Fibroblast of peridontal ligament (primary cell): ENCODE measurements at regions not wholly inside any gene's neighbourhood (a gene's known extent, or its start where the extent isn't known, plus 50 kb on each side); places are given as distances from the start of the nearest gene placed in this dataset.
"Not testable (repeated sequence)": the region's sequence is repeated elsewhere in the genome, so short reads cannot be mapped to it uniquely, and the experiment has no call there.

Source experiments
- DNase-seq: peaks from one replicate; pipeline ENCODE4 v3.0.0-alpha.2; 2010; ENCODE audit errors: extremely low read depth

- no peak for DNase-seq
These were observed 206.2 kb upstream of the SDK2 start for GRCh38 chr17:73850426-73850825.

- no peak for DNase-seq
These were observed 206.8 kb upstream of the SDK2 start for GRCh38 chr17:73851091-73851490.

- no peak for DNase-seq
These were observed 207.7 kb upstream of the SDK2 start for GRCh38 chr17:73851921-73852320.

GRCh38 chr17:73855720-73856333 is 211.6 kb upstream of the SDK2 start:
- no peak for DNase-seq

GRCh38 chr17:73856556-73856955 is 212.3 kb upstream of the SDK2 start:
- DNase-seq, result no peak

GRCh38 chr17:73859439-73860008 is 215.3 kb upstream of the SDK2 start:
- not testable (repeated sequence) for DNase-seq

- DNase-seq, result no peak
These were observed 217.3 kb upstream of the SDK2 start for GRCh38 chr17:73861543-73861942.

GRCh38 chr17:73863761-73864535 is 219.7 kb upstream of the SDK2 start:
- DNase-seq, result no peak

- no peak for DNase-seq
These were observed 221.6 kb upstream of the SDK2 start for GRCh38 chr17:73865831-73866230.

GRCh38 chr17:73867056-73867455 is 222.8 kb upstream of the SDK2 start:
- no peak for DNase-seq

- no peak for DNase-seq
These were observed 225.8 kb upstream of the SDK2 start for GRCh38 chr17:73870068-73870467.

GRCh38 chr17:73870473-73870872 is 226.2 kb upstream of the SDK2 start:
- no peak for DNase-seq

GRCh38 chr17:73872816-73873215 is 228.6 kb upstream of the SDK2 start:
- DNase-seq, result no peak

- no peak for DNase-seq
These were observed 229.9 kb upstream of the SDK2 start for GRCh38 chr17:73874008-73874720.

- DNase-seq, result no peak
These were observed 231.1 kb upstream of the SDK2 start for GRCh38 chr17:73875346-73875745.

GRCh38 chr17:73877962-73878361 is 233.7 kb upstream of the SDK2 start:
- DNase-seq, result no peak

- no peak for DNase-seq
These were observed 234.7 kb upstream of the SDK2 start for GRCh38 chr17:73878923-73879322.

GRCh38 chr17:73879987-73880386 is 235.7 kb upstream of the SDK2 start:
- DNase-seq, result no peak

- DNase-seq, result no peak
These were observed 238.3 kb upstream of the SDK2 start for GRCh38 chr17:73882590-73882989.

- no peak for DNase-seq
These were observed 238.9 kb upstream of the SDK2 start for GRCh38 chr17:73883175-73883574.

- no peak for DNase-seq
These were observed 243.5 kb upstream of the SDK2 start for GRCh38 chr17:73887739-73888138.

GRCh38 chr17:73888862-73889261 is 244.6 kb upstream of the SDK2 start:
- no peak for DNase-seq

- no peak for DNase-seq
These were observed 245.2 kb upstream of the SDK2 start for GRCh38 chr17:73889439-73889838.
